Osteoblast (primary cell): ENCODE measurements at regions not wholly inside any gene's neighbourhood (a gene's known extent, or its start where the extent isn't known, plus 50 kb on each side); places are given as distances from the start of the nearest gene placed in this dataset.
"Not testable (repeated sequence)": the region's sequence is repeated elsewhere in the genome, so short reads cannot be mapped to it uniquely, and the experiment has no call there.

Source experiments
- DNase-seq: peaks from one replicate; pipeline ENCODE4 v3.0.0; 2011; ENCODE audit warnings: low spot score, mixed read lengths; ENCODE audit not compliant: insufficient read length; ENCODE audit errors: missing footprints
- H2AFZ ChIP-seq: 2 replicates; pipeline ENCODE4 v1.6.0; 2011; ENCODE audit warnings: mild to moderate bottlenecking, low read length
- H3K27ac ChIP-seq: 2 replicates; pipeline ENCODE4 v1.5.1; 2011; ENCODE audit warnings: mild to moderate bottlenecking, low read depth, low read length, moderate library complexity
- H3K27me3 ChIP-seq: 2 replicates; pipeline ENCODE4 v1.6.0; 2012; ENCODE audit warnings: mild to moderate bottlenecking, control low read depth, inconsistent platforms, low read length, moderate library complexity; ENCODE audit not compliant: insufficient read depth
- H3K36me3 ChIP-seq: 2 replicates; pipeline ENCODE4 v1.5.1; 2011; ENCODE audit warnings: mild to moderate bottlenecking, low read length, control low read depth, moderate library complexity; ENCODE audit not compliant: insufficient read depth
- H3K4me1 ChIP-seq: 2 replicates; pipeline ENCODE4 v1.5.1; 2011; ENCODE audit warnings: mild to moderate bottlenecking, low read length, control low read depth, moderate library complexity; ENCODE audit not compliant: insufficient read depth
- H3K4me2 ChIP-seq: 2 replicates; pipeline ENCODE4 v1.6.0; 2011; ENCODE audit warnings: mild to moderate bottlenecking, low read length; ENCODE audit not compliant: insufficient read depth
- H3K4me3 ChIP-seq: fragments of 200-600 bp; sonication (generic); 3 replicates; pipeline ENCODE4 v1.5.1; 2012; ENCODE audit warnings: mild to moderate bottlenecking, low read length, inconsistent platforms; ENCODE audit not compliant: insufficient read depth
- H3K79me2 ChIP-seq: 2 replicates; pipeline ENCODE4 v1.6.0; 2012; ENCODE audit warnings: mild to moderate bottlenecking, low read length, control low read depth, inconsistent platforms; ENCODE audit not compliant: insufficient read depth
- H3K9me3 ChIP-seq: 2 replicates; pipeline ENCODE4 v1.5.1; 2011; ENCODE audit warnings: low read depth, low read length, control low read depth
- H4K20me1 ChIP-seq: 2 replicates; pipeline ENCODE4 v1.6.0; 2012; ENCODE audit warnings: mild to moderate bottlenecking, low read length, control low read depth; ENCODE audit not compliant: insufficient read depth
- TF ChIP-seq, protein P1 (sequence below): IDR thresholded peaks from 2 replicates; pipeline ENCODE4 v1.5.1; 2011; ENCODE audit warnings: mild to moderate bottlenecking, low read depth, low read length, moderate library complexity; ENCODE audit errors: extremely low read depth

GRCh38 chr1:30652152-30652841, 71.1 kb downstream of the MATN1 start:
- Histone ChIP-seq H3K4me1 (no peaks in the 10 kb centered on the region), H3K27ac (no peak overlapping the region), H3K4me3 (no peak overlapping the region), H4K20me1 (no peaks in the 10 kb centered on the region), H3K27me3 (peaks cover 31% of the 10 kb centered on the region), H3K4me2 (no peak overlapping the region), H3K79me2 (no peaks in the 10 kb centered on the region), H2AFZ (no peak overlapping the region), H3K9me3 (no peaks in the 10 kb centered on the region), H3K36me3 (no peaks in the 10 kb centered on the region)
- TF ChIP-seq, protein P1, sequence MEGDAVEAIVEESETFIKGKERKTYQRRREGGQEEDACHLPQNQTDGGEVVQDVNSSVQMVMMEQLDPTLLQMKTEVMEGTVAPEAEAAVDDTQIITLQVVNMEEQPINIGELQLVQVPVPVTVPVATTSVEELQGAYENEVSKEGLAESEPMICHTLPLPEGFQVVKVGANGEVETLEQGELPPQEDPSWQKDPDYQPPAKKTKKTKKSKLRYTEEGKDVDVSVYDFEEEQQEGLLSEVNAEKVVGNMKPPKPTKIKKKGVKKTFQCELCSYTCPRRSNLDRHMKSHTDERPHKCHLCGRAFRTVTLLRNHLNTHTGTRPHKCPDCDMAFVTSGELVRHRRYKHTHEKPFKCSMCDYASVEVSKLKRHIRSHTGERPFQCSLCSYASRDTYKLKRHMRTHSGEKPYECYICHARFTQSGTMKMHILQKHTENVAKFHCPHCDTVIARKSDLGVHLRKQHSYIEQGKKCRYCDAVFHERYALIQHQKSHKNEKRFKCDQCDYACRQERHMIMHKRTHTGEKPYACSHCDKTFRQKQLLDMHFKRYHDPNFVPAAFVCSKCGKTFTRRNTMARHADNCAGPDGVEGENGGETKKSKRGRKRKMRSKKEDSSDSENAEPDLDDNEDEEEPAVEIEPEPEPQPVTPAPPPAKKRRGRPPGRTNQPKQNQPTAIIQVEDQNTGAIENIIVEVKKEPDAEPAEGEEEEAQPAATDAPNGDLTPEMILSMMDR, result no peak
- DNase-seq, result no peak

GRCh38 chr1:30651395-30651794, 72.0 kb downstream of the MATN1 start:
- H3K36me3 ChIP-seq, H2AFZ ChIP-seq, H4K20me1 ChIP-seq, H3K4me2 ChIP-seq, DNase-seq, H3K79me2 ChIP-seq, H3K9me3 ChIP-seq, H3K4me1 ChIP-seq, H3K27ac ChIP-seq, H3K4me3 ChIP-seq: not testable (repeated sequence)
- H3K27me3 ChIP-seq, result peaks cover 31% of the 10 kb centered on the region

DNA sequence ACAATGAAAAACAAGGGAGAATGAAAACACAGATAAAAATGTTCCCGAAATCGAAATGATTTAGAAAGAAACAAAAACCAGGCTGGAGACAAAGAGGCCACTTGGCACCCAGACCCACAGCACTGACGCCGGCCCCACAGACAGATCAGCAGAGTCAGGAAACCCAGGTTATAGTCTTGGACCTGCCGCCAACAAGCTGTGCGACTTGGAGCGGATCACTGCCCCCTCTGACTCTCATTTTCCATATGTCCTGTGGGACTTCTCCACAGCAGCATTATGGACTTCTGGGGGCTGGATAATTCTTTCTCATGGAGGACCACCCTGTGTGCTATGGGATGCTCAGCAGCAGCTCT, 72.4 kb downstream of the MATN1 start:
- no peaks in the 10 kb centered on the region for H3K4me1 ChIP-seq
- H3K4me3 ChIP-seq, result no peak overlapping the region
- no peaks in the 10 kb centered on the region for H3K79me2 ChIP-seq
- H3K4me2 ChIP-seq, result no peak overlapping the region
- no peaks in the 10 kb centered on the region for H4K20me1 ChIP-seq
- H3K36me3 ChIP-seq, result no peaks in the 10 kb centered on the region
- no peak overlapping the region for H2AFZ ChIP-seq
- no peak overlapping the region for H3K27ac ChIP-seq
- TF ChIP-seq, protein P1, result no peak
- no peaks in the 10 kb centered on the region for H3K9me3 ChIP-seq
- DNase-seq, result no peak
- H3K27me3 ChIP-seq, result peaks cover 31% of the 10 kb centered on the region

DNA sequence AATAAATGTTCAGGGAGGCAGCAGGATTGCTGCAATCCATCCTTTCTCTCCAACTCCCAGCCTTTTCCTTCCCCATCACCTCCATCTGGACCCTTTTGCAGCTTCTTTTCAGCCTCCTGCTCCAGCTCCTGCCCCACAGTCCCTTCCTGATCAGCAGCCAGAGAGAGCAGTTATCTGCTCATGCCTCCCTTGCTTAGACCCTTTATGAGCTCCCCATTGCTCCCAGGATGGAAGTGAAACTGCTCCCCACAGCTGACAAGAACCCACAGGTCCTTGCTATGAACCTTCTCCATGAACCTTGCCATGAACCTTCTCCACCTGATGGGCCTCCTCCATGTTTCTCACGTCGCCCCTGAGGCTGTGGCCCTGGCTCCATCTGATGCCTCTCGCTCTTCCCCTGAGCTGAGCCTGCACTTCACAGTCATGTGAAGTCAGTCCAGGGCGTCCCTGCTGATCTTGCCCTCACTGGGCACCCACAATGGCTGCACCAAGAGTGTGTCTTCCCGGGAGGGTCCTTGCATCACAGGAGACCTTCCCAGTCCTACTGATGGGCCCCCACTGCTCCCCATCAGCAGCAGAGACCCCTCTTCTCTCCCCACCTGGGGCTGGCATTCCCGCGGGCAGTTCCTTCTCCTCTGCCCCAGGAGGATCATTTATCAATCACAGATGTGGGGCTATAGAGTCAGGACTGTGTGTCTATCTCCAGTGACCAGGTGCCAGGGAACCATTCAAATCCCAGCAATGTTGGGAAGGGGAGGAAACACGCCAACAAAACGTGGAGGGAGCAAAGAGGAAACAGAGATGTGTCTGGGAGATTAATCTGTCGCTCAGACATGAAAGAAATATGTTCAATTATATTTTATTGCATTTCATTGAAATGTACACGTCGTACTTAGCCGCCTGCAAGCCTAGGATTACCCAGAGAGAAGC, 73.1 kb downstream of the MATN1 start:
- H3K9me3 ChIP-seq, result no peaks in the 10 kb centered on the region
- H4K20me1 ChIP-seq, result no peaks in the 10 kb centered on the region
- H3K36me3 ChIP-seq, result no peaks in the 10 kb centered on the region
- no peak overlapping the region for H2AFZ ChIP-seq
- peaks cover 31% of the 10 kb centered on the region for H3K27me3 ChIP-seq
- no peak overlapping the region for H3K4me2 ChIP-seq
- no peak overlapping the region for H3K4me3 ChIP-seq
- no peaks in the 10 kb centered on the region for H3K4me1 ChIP-seq
- TF ChIP-seq, protein P1, result no peak
- no peaks in the 10 kb centered on the region for H3K79me2 ChIP-seq
- no peak for DNase-seq
- no peak overlapping the region for H3K27ac ChIP-seq
